Body of pancreas (tissue), 4 donors: ENCODE measurements at regions not wholly inside any gene's neighbourhood (a gene's known extent, or its start where the extent isn't known, plus 50 kb on each side); places are given as distances from the start of the nearest gene placed in this dataset.

Source experiments
- ATAC-seq: fragments of 150-250 bp; one replicate; pipeline ENCODE4 v1.9.1; 2016
- DNase-seq, 4 donors: peaks; one replicate each; pipeline ENCODE4 v3.0.0-alpha.2; 2019
- H3K27ac ChIP-seq, 4 donors: fragments of 200-600 bp; sonication (generic); 1 replicate in 3 of 4; 2 replicates in 1 of 4; pipeline versions ENCODE4 v1.5.1 to v1.6.1; 2016 to 2019; ENCODE audit warnings: mild to moderate bottlenecking in 1 of 4, mixed read lengths in 1 of 4, moderate library complexity in 1 of 4
- H3K27me3 ChIP-seq, 2 donors: fragments of 200-600 bp; sonication (generic); one replicate each; pipeline ENCODE4 v1.6.0; 2016; ENCODE audit warnings: mild to moderate bottlenecking in 1 of 2
- H3K36me3 ChIP-seq, 2 donors: fragments of 200-600 bp; sonication (generic); replicated peaks in 1 of 2; 2 replicates each; pipeline ENCODE4 v1.5.1; 2016; ENCODE audit warnings: low read depth in 2 of 2; ENCODE audit not compliant: insufficient read depth in 1 of 2
- H3K4me1 ChIP-seq: fragments of 200-600 bp; sonication (generic); one replicate; pipeline ENCODE4 v1.6.0; 2016
- H3K4me3 ChIP-seq, 2 donors: fragments of 200-600 bp; sonication (generic); 1 replicate in 1 of 2; 2 replicates in 1 of 2; pipeline ENCODE4 v1.5.1; 2016 to 2019
- H3K9me3 ChIP-seq, 3 donors: fragments of 200-600 bp; sonication (generic); 1 replicate in 2 of 3; 2 replicates in 1 of 3; pipeline ENCODE4 v1.5.1; 2016
- POLR2A ChIP-seq, 3 donors: fragments of 450-650 bp; IDR thresholded peaks; one replicate each; pipeline ENCODE4 v1.6.1; 2016; ENCODE audit warnings: antibody characterized with exemption in 3 of 3, mild to moderate bottlenecking in 2 of 3
- WGBS, 2 donors: methylation state at CpG; one replicate each; pipeline ENCODE4 v1.1.5; 2017; 5-methylcytosine and 5-hydroxymethylcytosine counted together
- intact Hi-C: fragments of 100-400 bp; cut with DNase I; formaldehyde crosslinking; loops from one replicate; pipeline ENCODE4 v1.15.1; 2023
- TF ChIP-seq, protein P1 (sequence below), 7 experiments: fragments of 450-650 bp in 4 of 7; fragments of 200-600 bp in 3 of 7; sonication (generic) in 3 of 7; IDR thresholded peaks; one replicate each; pipeline ENCODE4 v1.5.1; 2016 to 2019; ENCODE audit warnings: antibody characterized with exemption in 7 of 7

GRCh38 chr13:44024846-44025195 lies 145.1 kb downstream of the LACC1 start:
- no peak for DNase-seq
- ATAC-seq: no peak
- Histone ChIP-seq H3K9me3 (no peaks in the 10 kb centered on the region), H3K27ac (no peak overlapping the region), H3K4me3 (no peak overlapping the region), H3K36me3 (no peaks in the 10 kb centered on the region), H3K4me1 (no peaks in the 10 kb centered on the region), H3K27me3 (no peaks in the 10 kb centered on the region)
- intact Hi-C loops: no loop called here
- WGBS, 2 donors: 61 to 62% methylated on average over 4 of the region's 4 CpGs
- TF ChIP-seq POLR2A (IDR thresholded peaks at IDR 0.05): no peak
- TF ChIP-seq, protein P1, sequence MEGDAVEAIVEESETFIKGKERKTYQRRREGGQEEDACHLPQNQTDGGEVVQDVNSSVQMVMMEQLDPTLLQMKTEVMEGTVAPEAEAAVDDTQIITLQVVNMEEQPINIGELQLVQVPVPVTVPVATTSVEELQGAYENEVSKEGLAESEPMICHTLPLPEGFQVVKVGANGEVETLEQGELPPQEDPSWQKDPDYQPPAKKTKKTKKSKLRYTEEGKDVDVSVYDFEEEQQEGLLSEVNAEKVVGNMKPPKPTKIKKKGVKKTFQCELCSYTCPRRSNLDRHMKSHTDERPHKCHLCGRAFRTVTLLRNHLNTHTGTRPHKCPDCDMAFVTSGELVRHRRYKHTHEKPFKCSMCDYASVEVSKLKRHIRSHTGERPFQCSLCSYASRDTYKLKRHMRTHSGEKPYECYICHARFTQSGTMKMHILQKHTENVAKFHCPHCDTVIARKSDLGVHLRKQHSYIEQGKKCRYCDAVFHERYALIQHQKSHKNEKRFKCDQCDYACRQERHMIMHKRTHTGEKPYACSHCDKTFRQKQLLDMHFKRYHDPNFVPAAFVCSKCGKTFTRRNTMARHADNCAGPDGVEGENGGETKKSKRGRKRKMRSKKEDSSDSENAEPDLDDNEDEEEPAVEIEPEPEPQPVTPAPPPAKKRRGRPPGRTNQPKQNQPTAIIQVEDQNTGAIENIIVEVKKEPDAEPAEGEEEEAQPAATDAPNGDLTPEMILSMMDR (IDR thresholded peaks at IDR 0.05): no peak

- no peak for TF ChIP-seq POLR2A (IDR thresholded peaks at IDR 0.05)
- ATAC-seq (no peak), DNase-seq (no peak)
- H3K27ac ChIP-seq: no peak overlapping the region
- no peak overlapping the region for H3K4me3 ChIP-seq
- H3K9me3 ChIP-seq: no peaks in the 10 kb centered on the region
- no peaks in the 10 kb centered on the region for H3K36me3 ChIP-seq
- intact Hi-C loops: no loop called here
- no peaks in the 10 kb centered on the region for H3K4me1 ChIP-seq
- 82 to 83% methylated on average over 4 of the region's 4 CpGs for whole genome bisulfite sequencing, 2 donors
- H3K27me3 ChIP-seq: no peaks in the 10 kb centered on the region
Measured at GRCh38 chr13:44026194-44026593, 146.5 kb downstream of the LACC1 start.

DNA sequence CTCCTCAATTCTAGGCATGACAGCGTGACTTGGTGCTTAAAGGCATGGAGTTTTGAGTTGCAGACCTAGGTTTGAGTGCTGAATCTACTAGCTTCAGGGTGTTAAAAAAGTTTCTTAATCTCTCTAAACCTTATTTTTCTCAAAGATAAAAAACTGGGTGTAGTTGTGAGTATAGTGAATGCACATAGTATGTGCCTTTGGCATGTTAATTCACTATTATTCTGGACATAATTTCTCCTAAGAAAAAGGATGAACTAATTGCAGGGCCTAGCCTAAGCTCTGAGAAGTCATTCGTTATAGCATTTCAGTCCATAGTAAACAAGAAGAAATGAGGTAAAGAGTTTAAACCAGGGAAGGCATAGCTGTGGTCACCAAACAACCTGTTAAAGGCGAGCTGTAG lies 149.0 kb downstream of the LACC1 start:
- no peak for DNase-seq
- intact Hi-C loops: no loop called here
- no peak overlapping the region for H3K4me3 ChIP-seq
- no peak overlapping the region for H3K27ac ChIP-seq
- H3K36me3 ChIP-seq: no peaks in the 10 kb centered on the region
- H3K4me1 ChIP-seq: no peaks in the 10 kb centered on the region
- H3K27me3 ChIP-seq: no peaks in the 10 kb centered on the region
- TF ChIP-seq, protein P1 (IDR thresholded peaks at IDR 0.05): no peak
- no peaks in the 10 kb centered on the region for H3K9me3 ChIP-seq
- ATAC-seq: no peak
- WGBS, 2 donors: 77 to 80% methylated on average over 3 of the region's 3 CpGs

GRCh38 chr13:44030615-44031014 lies 150.9 kb downstream of the LACC1 start:
- Histone ChIP-seq H3K27ac (no peak overlapping the region), H3K4me3 (no peak overlapping the region), H3K4me1 (no peaks in the 10 kb centered on the region), H3K27me3 (no peaks in the 10 kb centered on the region), H3K36me3 (no peaks in the 10 kb centered on the region), H3K9me3 (no peaks in the 10 kb centered on the region)
- TF ChIP-seq, protein P1 (IDR thresholded peaks at IDR 0.05): no peak
- TF ChIP-seq POLR2A (IDR thresholded peaks at IDR 0.05): no peak
- intact Hi-C loops: no loop called here
- DNase-seq (no peak), ATAC-seq (no peak)
- WGBS, 2 donors: 93 to 94% methylated on average over 3 of the region's 3 CpGs

DNA sequence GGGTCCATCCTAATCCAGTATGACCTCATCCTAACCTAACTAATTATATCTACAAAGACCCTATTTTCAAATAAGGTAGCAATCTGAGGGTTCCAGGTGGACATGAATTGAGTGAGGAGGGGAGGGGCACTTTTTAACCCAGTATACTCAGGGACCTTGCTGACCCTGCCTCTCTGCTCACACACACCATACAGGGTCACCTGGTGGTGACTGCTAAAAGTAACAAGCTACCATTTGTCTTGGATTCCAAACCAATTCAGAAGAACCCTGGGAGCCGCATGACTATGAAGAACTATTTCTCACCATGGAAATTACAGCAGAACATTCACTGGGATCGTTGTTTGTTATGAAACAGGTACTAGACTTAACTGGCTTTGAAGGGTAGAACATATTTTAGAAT lies 151.9 kb downstream of the LACC1 start:
- Histone ChIP-seq H3K27me3 (no peaks in the 10 kb centered on the region), H3K27ac (no peak overlapping the region), H3K36me3 (no peaks in the 10 kb centered on the region), H3K4me1 (no peaks in the 10 kb centered on the region), H3K4me3 (no peak overlapping the region), H3K9me3 (no peaks in the 10 kb centered on the region)
- DNase-seq (no peak), ATAC-seq (no peak)
- TF ChIP-seq, protein P1 (IDR thresholded peaks at IDR 0.05): no peak
- no peak for TF ChIP-seq POLR2A (IDR thresholded peaks at IDR 0.05)
- intact Hi-C loops: no loop called here
- 88% methylated on average over 2 of the region's 2 CpGs for WGBS, 2 donors
